K562 (cell line): ENCODE measurements at regions not wholly inside any gene's neighbourhood (a gene's known extent, or its start where the extent isn't known, plus 50 kb on each side); places are given as distances from the start of the nearest gene placed in this dataset.
A peak's percentile ranks its signal among the peaks of the same experiment; 100 is the strongest.

Experiments
- CBX3 ChIP-seq, 2 experiments: IDR thresholded peaks; 1 replicate in 1 of 2; 2 replicates in 1 of 2; pipeline ENCODE4 v1.6.1; 2012; ENCODE audit warnings: inconsistent platforms in 2 of 2, low read length in 2 of 2, borderline replicate concordance in 1 of 2, control low read depth in 1 of 2
- CEBPG ChIP-seq, 3 experiments: fragments of 200-800 bp in 1 of 3; sonication (Bioruptor generic) in 1 of 3; sonication (generic) in 1 of 3; formaldehyde crosslinking in 1 of 3; IDR thresholded peaks in 2 of 3; conservative IDR thresholded peaks in 1 of 3; 2 replicates each; pipeline versions ENCODE4 v1.6.1 to v1.8.0; 2016 to 2022; ENCODE audit warnings: missing compliant biosample characterization in 2 of 3, missing genetic modification characterization in 2 of 3, mild to moderate bottlenecking in 1 of 3, missing genetic modification reagents in 1 of 3
- EGR1 ChIP-seq: fragments of 450-650 bp; conservative IDR thresholded peaks from 2 replicates; pipeline ENCODE4 v1.6.1; 2017; ENCODE audit warnings: mild to moderate bottlenecking
- HDGF ChIP-seq: fragments of 450-650 bp; IDR thresholded peaks from 2 replicates; pipeline ENCODE4 v1.6.1; 2016
- MED1 ChIP-seq: sonication (generic); formaldehyde crosslinking; IDR thresholded peaks from 2 replicates; pipeline ENCODE4 v1.8.1; 2023; ENCODE audit warnings: missing genetic modification reagents, borderline replicate concordance
- NCOA2 ChIP-seq, 2 experiments: fragments of 450-650 bp; IDR thresholded peaks; 2 replicates each; pipeline ENCODE4 v1.6.1; 2018; ENCODE audit warnings: mild to moderate bottlenecking in 2 of 2, moderate library complexity in 1 of 2; ENCODE audit not compliant: partially characterized antibody in 2 of 2
- ZNF347 ChIP-seq: fragments of 450-650 bp; formaldehyde crosslinking; IDR thresholded peaks from 2 replicates; pipeline ENCODE4 v1.4.0; 2020; ENCODE audit warnings: low read depth, mild to moderate bottlenecking, moderate library complexity
- TF ChIP-seq, protein P1 (sequence below): sonication (generic); formaldehyde crosslinking; IDR thresholded peaks from 2 replicates; pipeline ENCODE4 v1.8.0; 2023; ENCODE audit warnings: missing genetic modification reagents, mild to moderate bottlenecking, borderline replicate concordance
- TF ChIP-seq, protein P2 (sequence below): fragments of 250-450 bp; sonication (Bioruptor Pico); IDR thresholded peaks from 2 replicates; pipeline ENCODE4 v1.8.0; 2021; ENCODE audit warnings: moderate library complexity, mild to moderate bottlenecking, inconsistent platforms
- TF ChIP-seq, protein P3 (sequence below): fragments of 450-650 bp; formaldehyde crosslinking; IDR thresholded peaks from 2 replicates; pipeline ENCODE4 v1.4.0; 2022; ENCODE audit warnings: missing genetic modification characterization

DNA sequence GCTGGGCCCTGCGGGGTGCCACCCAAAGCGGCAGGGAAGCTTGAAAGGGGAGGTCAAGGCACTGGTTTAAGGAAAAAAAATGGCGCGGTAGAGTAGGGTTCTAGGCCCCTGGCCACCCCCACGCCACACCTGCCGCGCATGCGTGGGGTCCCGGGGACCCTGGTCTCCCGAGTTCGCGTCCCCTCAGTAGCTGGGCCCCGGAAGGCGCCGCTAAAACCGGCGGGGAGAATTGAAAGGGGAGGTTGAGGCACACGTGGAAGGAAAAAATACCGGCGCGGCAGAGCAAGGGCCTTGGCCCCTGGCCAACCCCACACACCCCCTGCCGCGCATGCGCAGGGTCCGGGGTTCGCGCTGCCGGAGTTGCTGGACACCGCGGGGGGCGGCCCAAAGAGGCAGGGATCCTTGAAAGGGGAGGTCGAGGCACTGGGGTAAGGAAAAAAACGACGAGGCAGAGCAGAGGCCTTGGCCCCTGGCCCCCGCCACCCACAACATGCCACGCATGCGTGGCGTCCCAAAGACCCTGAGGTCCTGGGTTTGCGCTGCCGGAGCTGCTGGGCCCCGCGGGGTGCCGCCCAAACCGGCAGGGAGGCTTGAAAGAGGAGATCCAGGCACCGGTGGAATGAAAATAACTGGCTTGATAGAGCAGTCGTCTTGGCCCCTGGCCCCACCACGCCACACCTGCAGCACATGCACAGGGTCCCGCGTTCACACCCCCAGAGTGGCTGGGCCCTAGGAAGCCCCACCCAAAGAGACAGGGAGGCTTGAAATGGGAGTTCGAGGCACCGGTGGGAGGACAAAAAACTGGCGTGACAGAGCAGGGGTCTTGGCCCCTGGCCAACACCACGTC is 314.5 kb downstream of the ALG10 start (continued):
- TF ChIP-seq, protein P1, sequence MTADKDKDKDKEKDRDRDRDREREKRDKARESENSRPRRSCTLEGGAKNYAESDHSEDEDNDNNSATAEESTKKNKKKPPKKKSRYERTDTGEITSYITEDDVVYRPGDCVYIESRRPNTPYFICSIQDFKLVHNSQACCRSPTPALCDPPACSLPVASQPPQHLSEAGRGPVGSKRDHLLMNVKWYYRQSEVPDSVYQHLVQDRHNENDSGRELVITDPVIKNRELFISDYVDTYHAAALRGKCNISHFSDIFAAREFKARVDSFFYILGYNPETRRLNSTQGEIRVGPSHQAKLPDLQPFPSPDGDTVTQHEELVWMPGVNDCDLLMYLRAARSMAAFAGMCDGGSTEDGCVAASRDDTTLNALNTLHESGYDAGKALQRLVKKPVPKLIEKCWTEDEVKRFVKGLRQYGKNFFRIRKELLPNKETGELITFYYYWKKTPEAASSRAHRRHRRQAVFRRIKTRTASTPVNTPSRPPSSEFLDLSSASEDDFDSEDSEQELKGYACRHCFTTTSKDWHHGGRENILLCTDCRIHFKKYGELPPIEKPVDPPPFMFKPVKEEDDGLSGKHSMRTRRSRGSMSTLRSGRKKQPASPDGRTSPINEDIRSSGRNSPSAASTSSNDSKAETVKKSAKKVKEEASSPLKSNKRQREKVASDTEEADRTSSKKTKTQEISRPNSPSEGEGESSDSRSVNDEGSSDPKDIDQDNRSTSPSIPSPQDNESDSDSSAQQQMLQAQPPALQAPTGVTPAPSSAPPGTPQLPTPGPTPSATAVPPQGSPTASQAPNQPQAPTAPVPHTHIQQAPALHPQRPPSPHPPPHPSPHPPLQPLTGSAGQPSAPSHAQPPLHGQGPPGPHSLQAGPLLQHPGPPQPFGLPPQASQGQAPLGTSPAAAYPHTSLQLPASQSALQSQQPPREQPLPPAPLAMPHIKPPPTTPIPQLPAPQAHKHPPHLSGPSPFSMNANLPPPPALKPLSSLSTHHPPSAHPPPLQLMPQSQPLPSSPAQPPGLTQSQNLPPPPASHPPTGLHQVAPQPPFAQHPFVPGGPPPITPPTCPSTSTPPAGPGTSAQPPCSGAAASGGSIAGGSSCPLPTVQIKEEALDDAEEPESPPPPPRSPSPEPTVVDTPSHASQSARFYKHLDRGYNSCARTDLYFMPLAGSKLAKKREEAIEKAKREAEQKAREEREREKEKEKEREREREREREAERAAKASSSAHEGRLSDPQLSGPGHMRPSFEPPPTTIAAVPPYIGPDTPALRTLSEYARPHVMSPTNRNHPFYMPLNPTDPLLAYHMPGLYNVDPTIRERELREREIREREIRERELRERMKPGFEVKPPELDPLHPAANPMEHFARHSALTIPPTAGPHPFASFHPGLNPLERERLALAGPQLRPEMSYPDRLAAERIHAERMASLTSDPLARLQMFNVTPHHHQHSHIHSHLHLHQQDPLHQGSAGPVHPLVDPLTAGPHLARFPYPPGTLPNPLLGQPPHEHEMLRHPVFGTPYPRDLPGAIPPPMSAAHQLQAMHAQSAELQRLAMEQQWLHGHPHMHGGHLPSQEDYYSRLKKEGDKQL = no peak
- TF ChIP-seq, protein P2, sequence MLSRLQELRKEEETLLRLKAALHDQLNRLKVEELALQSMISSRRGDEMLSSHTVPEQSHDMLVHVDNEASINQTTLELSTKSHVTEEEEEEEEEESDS (CRISPR knock-in tag) = no peak
- TF ChIP-seq, protein P3, sequence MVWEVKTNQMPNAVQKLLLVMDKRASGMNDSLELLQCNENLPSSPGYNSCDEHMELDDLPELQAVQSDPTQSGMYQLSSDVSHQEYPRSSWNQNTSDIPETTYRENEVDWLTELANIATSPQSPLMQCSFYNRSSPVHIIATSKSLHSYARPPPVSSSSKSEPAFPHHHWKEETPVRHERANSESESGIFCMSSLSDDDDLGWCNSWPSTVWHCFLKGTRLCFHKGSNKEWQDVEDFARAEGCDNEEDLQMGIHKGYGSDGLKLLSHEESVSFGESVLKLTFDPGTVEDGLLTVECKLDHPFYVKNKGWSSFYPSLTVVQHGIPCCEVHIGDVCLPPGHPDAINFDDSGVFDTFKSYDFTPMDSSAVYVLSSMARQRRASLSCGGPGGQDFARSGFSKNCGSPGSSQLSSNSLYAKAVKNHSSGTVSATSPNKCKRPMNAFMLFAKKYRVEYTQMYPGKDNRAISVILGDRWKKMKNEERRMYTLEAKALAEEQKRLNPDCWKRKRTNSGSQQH (CRISPR knock-in tag) = no peak
- TF ChIP-seq CEBPG (CRISPR knock-in tag; IDR thresholded peaks at IDR 0.05) (no peak), CEBPG (tag; conservative IDR thresholded peaks at IDR 0.05 in 1 of 2, IDR thresholded peaks at IDR 0.05 in 1 of 2) (no peak), EGR1 (no peak), CBX3 (IDR thresholded peaks at IDR 0.05; ENCODE audit: borderline replicate concordance in 1 of 2, low read length in 2 of 2) (peak in 1 of 2 experiments; percentile 11; a peak in 1 of 3 replicates), MED1 (CRISPR knock-in tag) (no peak), NCOA2 (IDR thresholded peaks at IDR 0.05; ENCODE audit: partially characterized antibody in 2 of 2) (no peak), HDGF (no peak), ZNF347 (CRISPR knock-in tag) (no peak)
